ENCODE measurements at regions not wholly inside any gene's neighbourhood (a gene's known extent, or its start where the extent isn't known, plus 50 kb on each side); places are given as distances from the start of the nearest gene placed in this dataset.

- no peak for DNase-seq (ENCODE audit: extremely low read depth, low read depth, low spot score)
Measured at GRCh38 chr2:15874321-15874720, 66.0 kb upstream of the MYCN start.

- DNase-seq (ENCODE audit: extremely low read depth, low read depth, low spot score) = no peak
Measured at GRCh38 chr2:15874854-15875804, 65.2 kb upstream of the MYCN start.

- DNase-seq (ENCODE audit: extremely low read depth, low read depth, low spot score) = no peak
Measured at GRCh38 chr2:15875969-15876705, 64.2 kb upstream of the MYCN start.

GRCh38 chr2:15880226-15881119 lies 59.9 kb upstream of the MYCN start:
- no peak for DNase-seq (ENCODE audit: extremely low read depth, low read depth, low spot score)

GRCh38 chr2:15881120-15881433 lies 59.3 kb upstream of the MYCN start:
- DNase-seq (ENCODE audit: extremely low read depth, low read depth, low spot score) = no peak

GRCh38 chr2:15881676-15882075 lies 58.7 kb upstream of the MYCN start:
- no peak for DNase-seq (ENCODE audit: extremely low read depth, low read depth, low spot score)

- no peak for DNase-seq (ENCODE audit: extremely low read depth, low read depth, low spot score)
Measured at GRCh38 chr2:15882761-15883497, 57.4 kb upstream of the MYCN start.

GRCh38 chr2:15883684-15884083 lies 56.7 kb upstream of the MYCN start:
- no peak for DNase-seq (ENCODE audit: extremely low read depth, low read depth, low spot score)

GRCh38 chr2:15884790-15885189 lies 55.6 kb upstream of the MYCN start:
- no peak for DNase-seq (ENCODE audit: extremely low read depth, low read depth, low spot score)

- no peak for DNase-seq (ENCODE audit: extremely low read depth, low read depth, low spot score)
Measured at GRCh38 chr2:15886231-15886630, 54.1 kb upstream of the MYCN start.

- DNase-seq (ENCODE audit: extremely low read depth, low read depth, low spot score) = no peak
Measured at GRCh38 chr2:15889442-15890123, 50.8 kb upstream of the MYCN start.

GRCh38 chr2:15890124-15890754 lies 50.1 kb upstream of the MYCN start:
- no peak for DNase-seq (ENCODE audit: extremely low read depth, low read depth, low spot score)
